PFSK-1 (cell line): ENCODE measurements at regions not wholly inside any gene's neighbourhood (a gene's known extent, or its start where the extent isn't known, plus 50 kb on each side); places are given as distances from the start of the nearest gene placed in this dataset.

Source experiments
- POLR2AphosphoS5 ChIP-seq: IDR thresholded peaks from 2 replicates; pipeline ENCODE4 v1.6.1; 2012; ENCODE audit warnings: low read depth, mild to moderate bottlenecking, control low read depth, low read length, moderate library complexity
- REST ChIP-seq, 2 experiments: IDR thresholded peaks; 2 replicates each; pipeline versions ENCODE4 v1.6.1 to v1.8.0; 2011 to 2012; ENCODE audit warnings: low read depth in 2 of 2, low read length in 2 of 2, control low read depth in 1 of 2, inconsistent platforms in 1 of 2, mild to moderate bottlenecking in 1 of 2, moderate library complexity in 1 of 2; ENCODE audit not compliant: insufficient read depth in 1 of 2

- no peak for TF ChIP-seq REST (IDR thresholded peaks at IDR 0.05; ENCODE audit: insufficient read depth in 1 of 2, low read depth in 2 of 2, low read length in 2 of 2)
- no peak for TF ChIP-seq POLR2AphosphoS5
These were observed 1239.7 kb upstream of the ALCAM start for GRCh38 chr3:104126864-104127553.
